ENCODE measurements at regions not wholly inside any gene's neighbourhood (a gene's known extent, or its start where the extent isn't known, plus 50 kb on each side); places are given as distances from the start of the nearest gene placed in this dataset.

GRCh38 chr1:72631449-72631848 lies 349.1 kb upstream of the NEGR1 start (continued):
- no peak for TF ChIP-seq ZNF462 (CRISPR knock-in tag; IDR thresholded peaks at IDR 0.05)
- no peak for TF ChIP-seq POLR2AphosphoS5 (IDR thresholded peaks at IDR 0.05; ENCODE audit: low read depth)
- no peak for TF ChIP-seq CREB1 (CRISPR knock-in tag; IDR thresholded peaks at IDR 0.05; ENCODE audit: low read depth)
- no peak for TF ChIP-seq EZH2phosphoT487 (IDR thresholded peaks at IDR 0.05; ENCODE audit: unreplicated experiment)
- no peak for TF ChIP-seq ZNF114 (CRISPR knock-in tag; IDR thresholded peaks at IDR 0.05)

- H3K4me1 ChIP-seq (ENCODE audit: insufficient read depth), result no peaks in the 10 kb centered on the region
- Mint-ChIP-seq H3K4me1 (no peaks in the 10 kb centered on the region; the same call in 2 of the 3 replicates), H3K4me3 (no peak overlapping the region), H3K9me3 (no peaks in the 10 kb centered on the region), H3K36me3 (ENCODE audit: low read depth) (no peaks in the 10 kb centered on the region), H3K27me3 (ENCODE audit: insufficient read depth, low read depth, poor library complexity) (no peaks in the 10 kb centered on the region), H3K27ac (no peak overlapping the region)
- H3K4me3 ChIP-seq, result no peak overlapping the region
- DNase-seq (ENCODE audit: low spot score), result peak; percentile 81
- H4K20me1 ChIP-seq (replicated peaks; ENCODE audit: insufficient read depth), result no peaks in the 10 kb centered on the region
- peak; percentile 78 for ATAC-seq
- H3K79me2 ChIP-seq (replicated peaks; ENCODE audit: insufficient read depth), result no peaks in the 10 kb centered on the region
- no peaks in the 10 kb centered on the region for H3K27me3 ChIP-seq (ENCODE audit: insufficient read depth)
- no peaks in the 10 kb centered on the region for H3F3A ChIP-seq (replicated peaks; ENCODE audit: low read depth)
- TF ChIP-seq CTCF (conservative IDR thresholded peaks at IDR 0.05; ENCODE audit: low read depth in 2 of 2), result peak; percentile 73 to 83
- TF ChIP-seq STAT1 (IDR thresholded peaks at IDR 0.05; ENCODE audit: unreplicated experiment), result no peak
- no peaks in the 10 kb centered on the region for H3K36me3 ChIP-seq (ENCODE audit: insufficient read depth)
- no peak overlapping the region for H3K27ac ChIP-seq (ENCODE audit: low read depth)
- no peak overlapping the region for H3K4me2 ChIP-seq
- no peak overlapping the region for H2AFZ ChIP-seq
- H3K9me2 ChIP-seq (ENCODE audit: insufficient read depth), result no peaks in the 10 kb centered on the region
Measured at GRCh38 chr1:72623299-72623708, 341.0 kb upstream of the NEGR1 start.

Data from GM23338 (cell line).